WTC11 (cell line): ENCODE measurements at regions not wholly inside any gene's neighbourhood (a gene's known extent, or its start where the extent isn't known, plus 50 kb on each side); places are given as distances from the start of the nearest gene placed in this dataset.

ENCODE experiments used
- MYBL2 ChIP-seq: sonication (generic); formaldehyde crosslinking; IDR thresholded peaks from 2 replicates; pipeline ENCODE4 v1.8.1; 2023; ENCODE audit warnings: mild to moderate bottlenecking, moderate library complexity, missing genetic modification reagents
- TCF7 ChIP-seq: sonication (generic); formaldehyde crosslinking; IDR thresholded peaks from 2 replicates; pipeline ENCODE4 v1.8.0; 2022; ENCODE audit warnings: mild to moderate bottlenecking, low read depth, missing genetic modification reagents, moderate library complexity
- TEAD4 ChIP-seq: sonication (generic); formaldehyde crosslinking; IDR thresholded peaks from 2 replicates; pipeline ENCODE4 v1.8.0; 2022; ENCODE audit warnings: mild to moderate bottlenecking, missing genetic modification reagents

DNA sequence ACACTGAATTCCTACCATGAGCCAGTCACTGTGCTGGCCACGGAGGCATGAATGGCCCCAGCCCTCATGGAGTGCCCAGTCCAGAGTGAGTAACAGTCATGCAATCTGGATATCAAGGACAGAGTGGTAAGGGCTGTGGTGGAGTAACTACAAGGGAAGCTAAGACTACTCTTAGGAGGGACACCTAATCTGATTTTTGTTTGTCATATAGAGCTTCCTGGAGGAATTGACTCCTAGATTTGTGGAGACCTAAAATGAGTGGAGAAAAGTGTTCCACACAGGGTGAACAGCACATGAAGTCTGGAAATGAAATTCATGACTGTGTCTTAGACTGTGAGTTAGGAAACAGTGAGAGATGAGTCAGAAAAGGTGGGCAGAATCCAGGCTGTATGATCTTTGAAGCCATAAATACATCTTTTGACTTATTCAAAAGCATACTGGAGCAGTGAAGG, 219.9 kb downstream of the NFKBIZ start:
- TF ChIP-seq TCF7 (CRISPR knock-in tag) (no peak), TEAD4 (no peak), MYBL2 (no peak)
